ENCODE measurements at regions not wholly inside any gene's neighbourhood (a gene's known extent, or its start where the extent isn't known, plus 50 kb on each side); places are given as distances from the start of the nearest gene placed in this dataset.

DNA sequence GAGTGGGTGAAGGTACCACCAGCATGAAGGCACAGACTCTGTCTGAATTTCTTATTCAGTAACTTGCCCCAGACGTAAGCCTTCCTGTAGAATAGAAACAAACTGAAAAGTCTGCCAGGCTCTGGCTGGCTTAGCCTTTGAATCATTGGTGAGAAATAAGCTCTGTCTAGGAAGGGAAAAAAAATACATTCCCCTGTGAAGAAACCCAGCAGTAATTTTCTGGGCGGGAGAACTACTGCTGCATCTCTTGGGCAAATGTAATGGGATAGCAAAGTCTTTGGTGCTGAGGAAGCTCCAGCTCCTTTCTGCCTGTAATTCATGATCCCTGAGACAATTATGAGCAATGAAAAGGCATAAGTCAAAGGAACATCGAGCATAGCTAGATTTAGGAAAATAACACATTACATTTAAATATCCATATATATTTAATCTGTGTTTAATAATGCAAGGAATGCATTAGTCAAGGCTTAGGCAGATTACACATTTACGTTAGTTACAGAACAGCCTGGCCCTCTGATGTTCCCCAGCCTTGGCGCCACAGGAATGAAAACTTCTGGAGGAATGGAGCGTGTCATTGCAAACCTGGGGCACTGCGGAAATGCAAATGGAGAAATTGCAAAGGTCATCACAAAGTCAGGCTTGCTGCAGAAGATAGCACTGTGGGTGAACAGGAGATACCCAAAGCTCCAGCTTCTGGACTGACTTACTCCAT lies 216.3 kb upstream of the CAMK1G start:
- Mint-ChIP-seq H3K27ac (no peak overlapping the region), H3K4me3 (no peak overlapping the region), H3K27me3 (ENCODE audit: insufficient read depth) (peaks cover 4% of the 10 kb centered on the region), H3K9me3 (no peaks in the 10 kb centered on the region), H3K4me1 (peaks cover 30% of the 10 kb centered on the region), H3K36me3 (ENCODE audit: low read depth) (peaks cover 7% of the 10 kb centered on the region)
- TF ChIP-seq, protein P1, sequence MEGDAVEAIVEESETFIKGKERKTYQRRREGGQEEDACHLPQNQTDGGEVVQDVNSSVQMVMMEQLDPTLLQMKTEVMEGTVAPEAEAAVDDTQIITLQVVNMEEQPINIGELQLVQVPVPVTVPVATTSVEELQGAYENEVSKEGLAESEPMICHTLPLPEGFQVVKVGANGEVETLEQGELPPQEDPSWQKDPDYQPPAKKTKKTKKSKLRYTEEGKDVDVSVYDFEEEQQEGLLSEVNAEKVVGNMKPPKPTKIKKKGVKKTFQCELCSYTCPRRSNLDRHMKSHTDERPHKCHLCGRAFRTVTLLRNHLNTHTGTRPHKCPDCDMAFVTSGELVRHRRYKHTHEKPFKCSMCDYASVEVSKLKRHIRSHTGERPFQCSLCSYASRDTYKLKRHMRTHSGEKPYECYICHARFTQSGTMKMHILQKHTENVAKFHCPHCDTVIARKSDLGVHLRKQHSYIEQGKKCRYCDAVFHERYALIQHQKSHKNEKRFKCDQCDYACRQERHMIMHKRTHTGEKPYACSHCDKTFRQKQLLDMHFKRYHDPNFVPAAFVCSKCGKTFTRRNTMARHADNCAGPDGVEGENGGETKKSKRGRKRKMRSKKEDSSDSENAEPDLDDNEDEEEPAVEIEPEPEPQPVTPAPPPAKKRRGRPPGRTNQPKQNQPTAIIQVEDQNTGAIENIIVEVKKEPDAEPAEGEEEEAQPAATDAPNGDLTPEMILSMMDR (conservative IDR thresholded peaks at IDR 0.05), result no peak
- Histone ChIP-seq H3K36me3 (ENCODE audit: control insufficient read depth, insufficient read depth, low read length) (no peaks in the 10 kb centered on the region), H3K9ac (ENCODE audit: extremely low read depth, low read length, poor library complexity, severe bottlenecking) (no peak overlapping the region), H3K4me3 (ENCODE audit: low read length) (no peak overlapping the region), H3K27ac (ENCODE audit: low read depth, low read length) (no peak overlapping the region), H3K4me1 (ENCODE audit: control insufficient read depth, insufficient read depth, low read length) (peaks cover 5% of the 10 kb centered on the region), H3K9me3 (ENCODE audit: control insufficient read depth, low read length) (peaks cover 6% of the 10 kb centered on the region), H3K27me3 (ENCODE audit: control insufficient read depth, insufficient read depth, low read length, poor library complexity, severe bottlenecking) (peaks cover 5% of the 10 kb centered on the region)
- WGBS, 2 experiments (ENCODE audit: insufficient coverage in 1 of 2, insufficient read length in 1 of 2), result 95% methylated on average over 6 to 7 of the region's 7 CpGs
- DNase-seq, result no peak

DNA sequence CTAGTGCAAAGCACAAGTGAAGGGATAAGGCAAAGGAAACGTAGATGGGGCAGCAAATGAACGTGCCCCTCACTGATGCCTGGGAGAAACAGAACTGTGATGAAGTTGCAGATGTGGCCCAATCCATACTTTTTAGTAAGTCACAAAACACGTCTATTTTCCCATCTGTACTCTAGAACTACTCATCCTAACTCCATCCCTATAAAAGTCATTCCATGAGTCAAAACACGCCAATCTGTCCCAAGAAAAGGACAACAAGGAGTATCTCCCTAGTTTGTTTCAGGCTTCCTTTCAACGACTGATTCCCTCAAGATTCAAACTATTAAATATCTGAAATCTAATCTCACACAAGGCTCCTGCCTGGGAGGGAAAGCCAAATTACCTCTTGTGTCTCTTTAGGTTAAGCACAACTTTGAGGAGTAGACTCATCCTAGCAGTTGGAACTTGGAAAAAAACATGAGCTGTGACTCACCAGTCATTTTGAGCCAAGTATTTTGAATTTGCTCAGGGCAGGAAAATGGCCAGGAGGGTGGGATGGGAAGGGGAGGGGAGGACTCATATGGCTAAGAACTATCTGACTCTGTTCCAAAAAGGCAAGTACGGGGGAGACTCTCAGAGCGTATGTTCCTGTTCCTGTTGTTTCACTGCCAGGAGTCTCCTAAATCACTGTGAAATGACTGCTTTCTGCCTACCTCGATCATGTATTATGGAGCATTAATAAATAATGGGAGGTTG lies 214.5 kb upstream of the CAMK1G start:
- H3K4me1 Mint-ChIP-seq, result peaks cover 23% of the 10 kb centered on the region
- peaks cover 6% of the 10 kb centered on the region for H3K27me3 Mint-ChIP-seq (ENCODE audit: insufficient read depth)
- no peaks in the 10 kb centered on the region for H3K4me1 ChIP-seq (ENCODE audit: control insufficient read depth, insufficient read depth, low read length)
- H3K27ac ChIP-seq (ENCODE audit: low read depth, low read length), result no peak overlapping the region
- H3K9me3 Mint-ChIP-seq, result no peaks in the 10 kb centered on the region
- DNase-seq, result no peak
- H3K4me3 ChIP-seq (ENCODE audit: low read length), result no peak overlapping the region
- no peak overlapping the region for H3K9ac ChIP-seq (ENCODE audit: extremely low read depth, low read length, poor library complexity, severe bottlenecking)
- H3K9me3 ChIP-seq (ENCODE audit: control insufficient read depth, low read length), result peaks cover 6% of the 10 kb centered on the region
- no peaks in the 10 kb centered on the region for H3K36me3 ChIP-seq (ENCODE audit: control insufficient read depth, insufficient read depth, low read length)
- peaks cover 5% of the 10 kb centered on the region for H3K27me3 ChIP-seq (ENCODE audit: control insufficient read depth, insufficient read depth, low read length, poor library complexity, severe bottlenecking)
- H3K36me3 Mint-ChIP-seq (ENCODE audit: low read depth), result peaks cover 7% of the 10 kb centered on the region
- no peak overlapping the region for H3K4me3 Mint-ChIP-seq
- no peak overlapping the region for H3K27ac Mint-ChIP-seq
- TF ChIP-seq, protein P1 (conservative IDR thresholded peaks at IDR 0.05), result no peak
- 90 to 95% methylated on average over 7 to 8 of the region's 8 CpGs for WGBS, 2 experiments (ENCODE audit: insufficient coverage in 1 of 2, insufficient read length in 1 of 2)

DNA sequence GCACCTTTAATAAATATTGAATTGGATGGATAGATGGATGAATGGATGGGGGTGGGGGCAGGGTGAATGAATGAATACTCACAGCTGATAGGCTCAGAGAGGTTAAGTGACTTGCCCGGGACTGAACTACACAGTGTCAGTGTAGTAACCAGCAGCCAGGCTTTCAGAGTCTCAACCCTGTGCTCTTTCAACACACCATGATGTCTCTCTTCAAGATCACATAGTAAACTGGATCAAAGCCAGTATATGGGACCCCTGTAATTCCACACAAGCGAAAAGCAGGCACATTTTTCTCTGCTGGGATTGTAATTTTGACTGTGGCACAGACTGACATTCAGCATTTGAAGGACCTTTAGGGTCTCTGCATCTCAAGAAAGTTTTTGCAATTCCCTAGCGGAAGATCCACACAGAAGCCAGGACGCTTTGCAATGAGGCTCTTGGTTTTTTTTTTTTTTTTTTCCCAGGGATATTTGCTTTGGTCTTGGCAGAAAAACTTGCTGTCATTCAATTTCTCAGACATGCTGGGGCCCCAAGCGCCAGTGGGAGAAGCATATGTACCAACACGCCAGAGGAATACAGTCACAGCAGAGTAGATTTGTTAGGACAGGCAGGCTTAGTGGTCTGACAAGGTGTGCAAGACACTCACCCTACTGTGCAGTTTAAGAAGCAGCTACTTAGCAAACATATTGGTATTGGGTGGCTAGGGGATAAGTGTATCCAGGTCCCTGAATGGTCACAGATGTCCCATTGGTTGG lies 213.1 kb upstream of the CAMK1G start:
- TF ChIP-seq, protein P1 (conservative IDR thresholded peaks at IDR 0.05), result no peak
- H3K4me3 ChIP-seq (ENCODE audit: low read length), result no peak overlapping the region
- 93 to 97% methylated on average over 6 of the region's 6 CpGs for WGBS, 2 experiments (ENCODE audit: insufficient coverage in 1 of 2, insufficient read length in 1 of 2)
- Mint-ChIP-seq H3K4me3 (no peak overlapping the region), H3K4me1 (peaks cover 17% of the 10 kb centered on the region), H3K36me3 (ENCODE audit: low read depth) (peaks cover 7% of the 10 kb centered on the region), H3K9me3 (no peaks in the 10 kb centered on the region), H3K27me3 (ENCODE audit: insufficient read depth) (peaks cover 6% of the 10 kb centered on the region), H3K27ac (no peak overlapping the region)
- H3K27ac ChIP-seq (ENCODE audit: low read depth, low read length), result no peak overlapping the region
- DNase-seq, result no peak
- no peaks in the 10 kb centered on the region for H3K36me3 ChIP-seq (ENCODE audit: control insufficient read depth, insufficient read depth, low read length)
- H3K4me1 ChIP-seq (ENCODE audit: control insufficient read depth, insufficient read depth, low read length), result no peaks in the 10 kb centered on the region
- peaks cover 5% of the 10 kb centered on the region for H3K27me3 ChIP-seq (ENCODE audit: control insufficient read depth, insufficient read depth, low read length, poor library complexity, severe bottlenecking)
- H3K9ac ChIP-seq (ENCODE audit: extremely low read depth, low read length, poor library complexity, severe bottlenecking), result no peak overlapping the region
- peaks cover 6% of the 10 kb centered on the region for H3K9me3 ChIP-seq (ENCODE audit: control insufficient read depth, low read length)

Data from endodermal cell (in vitro differentiated cells).